H9 (cell line): ENCODE measurements at regions not wholly inside any gene's neighbourhood (a gene's known extent, or its start where the extent isn't known, plus 50 kb on each side); places are given as distances from the start of the nearest gene placed in this dataset.

Source experiments
- DNase-seq: peaks from one replicate; pipeline ENCODE4 v3.0.0-alpha.2; 2017
- H2AFZ ChIP-seq: one replicate; pipeline ENCODE4 v1.6.1; 2013; ENCODE audit warnings: mild to moderate bottlenecking, low read length, control low read depth, moderate library complexity
- H2AK5ac ChIP-seq: 2 replicates; pipeline ENCODE4 v1.6.1; 2013; ENCODE audit warnings: low read length, control low read depth, mixed read lengths; ENCODE audit not compliant: insufficient read length
- H2BK120ac ChIP-seq: one replicate; pipeline ENCODE4 v1.6.1; 2013; ENCODE audit warnings: low read depth, mild to moderate bottlenecking, low read length, control low read depth, inconsistent platforms; ENCODE audit not compliant: poor library complexity, severe bottlenecking
- H2BK12ac ChIP-seq: 2 replicates; pipeline ENCODE4 v1.6.1; 2013; ENCODE audit warnings: low read length, control low read depth, mixed read lengths, low read depth; ENCODE audit not compliant: insufficient read length
- H2BK15ac ChIP-seq: 2 replicates; pipeline ENCODE4 v1.6.1; 2013; ENCODE audit warnings: low read depth, low read length, control low read depth
- H2BK20ac ChIP-seq: one replicate; pipeline ENCODE4 v1.6.1; 2013; ENCODE audit warnings: low read depth, mild to moderate bottlenecking, low read length, control low read depth, inconsistent platforms; ENCODE audit not compliant: poor library complexity, severe bottlenecking
- H2BK5ac ChIP-seq: 2 replicates; pipeline ENCODE4 v1.6.1; 2013; ENCODE audit warnings: low read length, control low read depth, mixed read lengths; ENCODE audit not compliant: insufficient read length
- H3K14ac ChIP-seq: 2 replicates; pipeline ENCODE4 v1.6.1; 2013; ENCODE audit warnings: low read length, control low read depth; ENCODE audit not compliant: insufficient read depth
- H3K18ac ChIP-seq: 2 replicates; pipeline ENCODE4 v1.6.1; 2013; ENCODE audit warnings: low read depth, mild to moderate bottlenecking, mixed read lengths, low read length, control low read depth; ENCODE audit not compliant: insufficient read length
- H3K23ac ChIP-seq: 2 replicates; pipeline ENCODE4 v1.6.1; 2013; ENCODE audit warnings: low read length, control low read depth, mixed read lengths, low read depth; ENCODE audit not compliant: insufficient read length
- H3K23me2 ChIP-seq: 2 replicates; pipeline ENCODE4 v1.6.1; 2013; ENCODE audit warnings: low read depth, mild to moderate bottlenecking, mixed read lengths, low read length, control low read depth; ENCODE audit not compliant: insufficient read length, poor library complexity, severe bottlenecking
- H3K27ac ChIP-seq: 2 replicates; pipeline ENCODE4 v1.5.1; 2013; ENCODE audit warnings: low read length, control low read depth, mixed read lengths, low read depth; ENCODE audit not compliant: insufficient read length
- H3K27me3 ChIP-seq: 2 replicates; pipeline ENCODE4 v1.6.1; 2013; ENCODE audit warnings: low read length, control low read depth, inconsistent platforms; ENCODE audit not compliant: insufficient read depth
- H3K4ac ChIP-seq: 2 replicates; pipeline ENCODE4 v1.6.1; 2013; ENCODE audit warnings: low read depth, mild to moderate bottlenecking, control low read depth, inconsistent platforms, low read length, moderate library complexity
- H3K4me1 ChIP-seq: 2 replicates; pipeline ENCODE4 v1.6.1; 2013; ENCODE audit warnings: low read length, control low read depth, inconsistent platforms; ENCODE audit not compliant: insufficient read depth
- H3K4me2 ChIP-seq: 2 replicates; pipeline ENCODE4 v1.6.1; 2013; ENCODE audit warnings: low read length, control low read depth, mixed read lengths; ENCODE audit not compliant: insufficient read length, insufficient read depth
- H3K56ac ChIP-seq: 2 replicates; pipeline ENCODE4 v1.6.1; 2013; ENCODE audit warnings: low read depth, mild to moderate bottlenecking, mixed read lengths, low read length, control low read depth; ENCODE audit not compliant: insufficient read length
- H3K79me1 ChIP-seq: 2 replicates; pipeline ENCODE4 v1.6.1; 2013; ENCODE audit warnings: low read depth, mild to moderate bottlenecking, moderate library complexity, low read length, control low read depth, inconsistent platforms; ENCODE audit not compliant: insufficient read depth, poor library complexity, severe bottlenecking
- H3K79me2 ChIP-seq: 2 replicates; pipeline ENCODE4 v1.6.1; 2013; ENCODE audit warnings: low read length, control low read depth, inconsistent platforms; ENCODE audit not compliant: insufficient read depth
- H3K9ac ChIP-seq: 2 replicates; pipeline ENCODE4 v1.6.1; 2013; ENCODE audit warnings: low read length, control low read depth, mixed read lengths; ENCODE audit not compliant: insufficient read length; ENCODE audit errors: extremely low read depth
- H3K9me3 ChIP-seq: one replicate; pipeline ENCODE4 v1.6.1; 2013; ENCODE audit warnings: low read depth, low read length, inconsistent platforms; ENCODE audit not compliant: control insufficient read depth
- H3T11ph ChIP-seq: one replicate; pipeline ENCODE4 v1.6.1; 2013; ENCODE audit warnings: mild to moderate bottlenecking, low read length, control low read depth, inconsistent platforms
- H4K20me1 ChIP-seq: one replicate; pipeline ENCODE4 v1.6.1; 2013; ENCODE audit not compliant: control insufficient read depth, insufficient read length, insufficient read depth
- H4K5ac ChIP-seq: 2 replicates; pipeline ENCODE4 v1.6.1; 2013; ENCODE audit warnings: low read depth, mild to moderate bottlenecking, mixed read lengths, low read length, control low read depth; ENCODE audit not compliant: insufficient read length
- H4K8ac ChIP-seq: replicated peaks from 2 replicates; pipeline ENCODE4 v1.6.1; 2013; ENCODE audit warnings: low read length, control low read depth, mixed read lengths, low read depth; ENCODE audit not compliant: insufficient read length
- H4K91ac ChIP-seq: 2 replicates; pipeline ENCODE4 v1.6.1; 2013; ENCODE audit warnings: low read depth, mild to moderate bottlenecking, moderate library complexity, mixed read lengths, low read length, control low read depth; ENCODE audit not compliant: insufficient read length
- H3K27ac Mint-ChIP-seq, 3 experiments: 2 replicates in 2 of 3; 3 replicates in 1 of 3; pipeline ENCODE4 v1.8.0; 2020 to 2021; ENCODE audit warnings: mixed read lengths in 3 of 3, mild to moderate bottlenecking in 1 of 3, moderate library complexity in 1 of 3
- H3K27me3 Mint-ChIP-seq: 2 replicates; pipeline ENCODE4 v1.8.0; 2021; ENCODE audit warnings: low read depth, mild to moderate bottlenecking, moderate library complexity, mixed read lengths
- H3K36me3 Mint-ChIP-seq, 3 experiments: 2 replicates in 2 of 3; 3 replicates in 1 of 3; pipeline ENCODE4 v1.8.0; 2020 to 2021; ENCODE audit warnings: low read depth in 3 of 3, mixed read lengths in 3 of 3; ENCODE audit not compliant: insufficient read depth in 1 of 3
- H3K4me1 Mint-ChIP-seq, 2 experiments: 2 replicates each; pipeline ENCODE4 v1.8.0; 2020; ENCODE audit warnings: mixed read lengths in 2 of 2
- H3K4me3 Mint-ChIP-seq, 2 experiments: 2 replicates in 1 of 2; 3 replicates in 1 of 2; pipeline ENCODE4 v1.8.0; 2020 to 2021; ENCODE audit warnings: mild to moderate bottlenecking in 2 of 2, mixed read lengths in 2 of 2, moderate library complexity in 1 of 2
- H3K9me3 Mint-ChIP-seq, 2 experiments: 2 replicates in 1 of 2; 3 replicates in 1 of 2; pipeline ENCODE4 v1.8.0; 2020; ENCODE audit warnings: mild to moderate bottlenecking in 2 of 2, mixed read lengths in 2 of 2, moderate library complexity in 1 of 2
- CTCF ChIP-seq: fragments of 200-600 bp; sonication (generic); conservative IDR thresholded peaks from 3 replicates; pipeline ENCODE4 v1.8.0; 2021; ENCODE audit warnings: antibody characterized with exemption, mild to moderate bottlenecking
- WGBS: extraction: QIAGEN DNeasy Blood & Tissue Kit; methylation state at CpG from one replicate; pipeline ENCODE4 v1.1.7; 2013; ENCODE audit warnings: missing lambda C conversion rate, low lambda C conversion rate, mixed read lengths; ENCODE audit not compliant: insufficient read length; ENCODE audit errors: extremely low coverage; 5-methylcytosine and 5-hydroxymethylcytosine counted together

- H4K5ac ChIP-seq: no peak overlapping the region
- H2AFZ ChIP-seq: no peak overlapping the region
- H3K18ac ChIP-seq: no peak overlapping the region
- Mint-ChIP-seq H3K9me3 (no peaks in the 10 kb centered on the region), H3K27ac (no peak overlapping the region), H3K4me1 (peaks cover 13 to 14% of the 10 kb centered on the region in 2 experiments; a peak in 3 of 4 replicates), H3K4me3 (no peak overlapping the region), H3K27me3 (no peaks in the 10 kb centered on the region), H3K36me3 (no peaks in the 10 kb centered on the region)
- DNase-seq: no peak
- no peaks in the 10 kb centered on the region for H3K4me1 ChIP-seq
- TF ChIP-seq CTCF: no peak
- no peak overlapping the region for H3K27ac ChIP-seq
- H2BK20ac ChIP-seq: no peak overlapping the region
- H2BK12ac ChIP-seq: no peak overlapping the region
- H3K79me1 ChIP-seq: no peaks in the 10 kb centered on the region
- no peaks in the 10 kb centered on the region for H3K23me2 ChIP-seq
- no peak overlapping the region for H3K56ac ChIP-seq
- WGBS: no CpG with 5 or more reads among the region's 3 CpGs
- no peaks in the 10 kb centered on the region for H3K27me3 ChIP-seq
- no peak overlapping the region for H3T11ph ChIP-seq
- no peaks in the 10 kb centered on the region for H3K9me3 ChIP-seq
- no peak overlapping the region for H2BK15ac ChIP-seq
- no peak overlapping the region for H2BK5ac ChIP-seq
- H4K20me1 ChIP-seq: no peaks in the 10 kb centered on the region
- H3K14ac ChIP-seq: no peak overlapping the region
- no peak overlapping the region for H2BK120ac ChIP-seq
- H4K8ac ChIP-seq: no peak overlapping the region
- H3K4ac ChIP-seq: no peak overlapping the region
- H3K9ac ChIP-seq: no peak overlapping the region
- no peaks in the 10 kb centered on the region for H3K79me2 ChIP-seq
- no peak overlapping the region for H3K23ac ChIP-seq
- H2AK5ac ChIP-seq: no peak overlapping the region
- no peak overlapping the region for H4K91ac ChIP-seq
- H3K4me2 ChIP-seq: no peak overlapping the region
Measured at GRCh38 chr18:22860807-22861206, 72.3 kb upstream of the RBBP8 start.
